ENCODE measurements at regions not wholly inside any gene's neighbourhood (a gene's known extent, or its start where the extent isn't known, plus 50 kb on each side); places are given as distances from the start of the nearest gene placed in this dataset.

DNA sequence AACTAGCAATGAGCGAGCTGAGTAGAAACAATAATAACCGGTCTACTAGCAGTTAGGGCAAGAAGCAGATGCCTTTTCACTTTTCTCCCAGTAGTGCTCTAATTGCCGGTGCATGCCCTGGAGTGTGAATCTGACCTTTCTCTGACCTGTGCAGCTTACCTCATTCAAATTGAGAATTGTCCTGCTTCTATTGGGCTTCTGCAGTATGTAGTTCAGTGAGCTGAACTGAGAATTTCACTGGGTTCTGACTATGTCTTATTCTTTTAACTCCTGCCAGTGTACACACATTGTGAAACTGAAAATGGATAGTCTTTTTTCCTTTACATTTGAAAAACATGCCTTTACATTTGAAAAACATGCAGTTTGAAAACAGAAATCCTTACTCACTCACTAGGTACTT is 157.9 kb upstream of the GRM3 start:
- DNase-seq (ENCODE audit: low read depth in 2 of 2) = no peak
- no peak overlapping the region for H3K9ac ChIP-seq (ENCODE audit: insufficient read depth, low read length)
- H2AFZ ChIP-seq (ENCODE audit: low read length) = no peak overlapping the region
- H3K4me2 ChIP-seq (ENCODE audit: extremely low read depth, insufficient read depth, low read length) = no peak overlapping the region
- H4K20me1 ChIP-seq (ENCODE audit: control insufficient read depth, extremely low read depth, insufficient read depth, low read length) = no peaks in the 10 kb centered on the region
- H3K4me1 ChIP-seq (ENCODE audit: control insufficient read depth, extremely low read depth, insufficient read depth, low read length) = no peaks in the 10 kb centered on the region
- no peaks in the 10 kb centered on the region for H3K36me3 ChIP-seq (ENCODE audit: control insufficient read depth, insufficient read depth, low read length)
- no peak overlapping the region for H3K27ac ChIP-seq (ENCODE audit: insufficient read depth, low read length)
- H3K27me3 ChIP-seq (ENCODE audit: control insufficient read depth, insufficient read depth, low read length) = no peaks in the 10 kb centered on the region
- H3K9me3 ChIP-seq (ENCODE audit: control insufficient read depth, insufficient read depth, low read depth, low read length) = no peaks in the 10 kb centered on the region
- H3K79me2 ChIP-seq (ENCODE audit: control insufficient read depth, insufficient read depth, low read length) = no peaks in the 10 kb centered on the region
- no peak overlapping the region for H3K4me3 ChIP-seq (replicated peaks in 1 of 4; ENCODE audit: control extremely low read depth in 1 of 4, insufficient read depth in 1 of 4, low read depth in 3 of 4, low read length in 4 of 4)
- no peak for TF ChIP-seq EZH2 (IDR thresholded peaks at IDR 0.05; ENCODE audit: low read length, missing control alignments)
- TF ChIP-seq, protein P1, sequence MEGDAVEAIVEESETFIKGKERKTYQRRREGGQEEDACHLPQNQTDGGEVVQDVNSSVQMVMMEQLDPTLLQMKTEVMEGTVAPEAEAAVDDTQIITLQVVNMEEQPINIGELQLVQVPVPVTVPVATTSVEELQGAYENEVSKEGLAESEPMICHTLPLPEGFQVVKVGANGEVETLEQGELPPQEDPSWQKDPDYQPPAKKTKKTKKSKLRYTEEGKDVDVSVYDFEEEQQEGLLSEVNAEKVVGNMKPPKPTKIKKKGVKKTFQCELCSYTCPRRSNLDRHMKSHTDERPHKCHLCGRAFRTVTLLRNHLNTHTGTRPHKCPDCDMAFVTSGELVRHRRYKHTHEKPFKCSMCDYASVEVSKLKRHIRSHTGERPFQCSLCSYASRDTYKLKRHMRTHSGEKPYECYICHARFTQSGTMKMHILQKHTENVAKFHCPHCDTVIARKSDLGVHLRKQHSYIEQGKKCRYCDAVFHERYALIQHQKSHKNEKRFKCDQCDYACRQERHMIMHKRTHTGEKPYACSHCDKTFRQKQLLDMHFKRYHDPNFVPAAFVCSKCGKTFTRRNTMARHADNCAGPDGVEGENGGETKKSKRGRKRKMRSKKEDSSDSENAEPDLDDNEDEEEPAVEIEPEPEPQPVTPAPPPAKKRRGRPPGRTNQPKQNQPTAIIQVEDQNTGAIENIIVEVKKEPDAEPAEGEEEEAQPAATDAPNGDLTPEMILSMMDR (conservative IDR thresholded peaks at IDR 0.05 in 1 of 2, IDR thresholded peaks at IDR 0.05 in 1 of 2; ENCODE audit: low read depth in 1 of 2, low read length in 2 of 2) = no peak

DNA sequence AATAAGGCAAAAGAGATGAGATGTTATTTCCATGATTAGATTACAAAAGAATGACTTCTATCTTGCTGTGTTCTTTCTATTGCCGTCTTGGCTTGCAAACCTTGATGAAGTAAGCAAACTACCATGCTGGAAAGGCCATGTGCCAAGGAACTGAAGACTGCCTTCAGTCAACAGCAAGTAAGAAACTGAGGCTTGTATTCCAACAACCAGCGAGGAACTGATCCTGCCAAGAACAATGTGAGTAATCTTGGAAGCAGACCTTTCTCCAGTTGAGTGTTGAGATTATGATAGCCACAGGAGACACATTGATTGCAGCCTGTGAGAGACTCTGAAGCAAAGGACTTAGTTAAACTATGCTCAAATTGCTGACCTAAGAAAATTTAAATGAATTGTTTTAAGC is 164.6 kb upstream of the GRM3 start:
- Histone ChIP-seq H3K4me3 (replicated peaks in 1 of 4; ENCODE audit: control extremely low read depth in 1 of 4, insufficient read depth in 1 of 4, low read depth in 3 of 4, low read length in 4 of 4) (no peak overlapping the region), H3K9ac (ENCODE audit: insufficient read depth, low read length) (no peak overlapping the region), H3K27ac (ENCODE audit: insufficient read depth, low read length) (no peak overlapping the region), H3K27me3 (ENCODE audit: control insufficient read depth, insufficient read depth, low read length) (no peaks in the 10 kb centered on the region), H3K4me2 (ENCODE audit: extremely low read depth, insufficient read depth, low read length) (no peak overlapping the region), H3K9me3 (ENCODE audit: control insufficient read depth, insufficient read depth, low read depth, low read length) (no peaks in the 10 kb centered on the region), H3K79me2 (ENCODE audit: control insufficient read depth, insufficient read depth, low read length) (no peaks in the 10 kb centered on the region), H4K20me1 (ENCODE audit: control insufficient read depth, extremely low read depth, insufficient read depth, low read length) (no peaks in the 10 kb centered on the region), H3K36me3 (ENCODE audit: control insufficient read depth, insufficient read depth, low read length) (no peaks in the 10 kb centered on the region), H3K4me1 (ENCODE audit: control insufficient read depth, extremely low read depth, insufficient read depth, low read length) (no peaks in the 10 kb centered on the region), H2AFZ (ENCODE audit: low read length) (no peak overlapping the region)
- no peak for DNase-seq (ENCODE audit: low read depth in 2 of 2)
- TF ChIP-seq, protein P1 (conservative IDR thresholded peaks at IDR 0.05 in 1 of 2, IDR thresholded peaks at IDR 0.05 in 1 of 2; ENCODE audit: low read depth in 1 of 2, low read length in 2 of 2) = no peak
- TF ChIP-seq EZH2 (IDR thresholded peaks at IDR 0.05; ENCODE audit: low read length, missing control alignments) = no peak

DNA sequence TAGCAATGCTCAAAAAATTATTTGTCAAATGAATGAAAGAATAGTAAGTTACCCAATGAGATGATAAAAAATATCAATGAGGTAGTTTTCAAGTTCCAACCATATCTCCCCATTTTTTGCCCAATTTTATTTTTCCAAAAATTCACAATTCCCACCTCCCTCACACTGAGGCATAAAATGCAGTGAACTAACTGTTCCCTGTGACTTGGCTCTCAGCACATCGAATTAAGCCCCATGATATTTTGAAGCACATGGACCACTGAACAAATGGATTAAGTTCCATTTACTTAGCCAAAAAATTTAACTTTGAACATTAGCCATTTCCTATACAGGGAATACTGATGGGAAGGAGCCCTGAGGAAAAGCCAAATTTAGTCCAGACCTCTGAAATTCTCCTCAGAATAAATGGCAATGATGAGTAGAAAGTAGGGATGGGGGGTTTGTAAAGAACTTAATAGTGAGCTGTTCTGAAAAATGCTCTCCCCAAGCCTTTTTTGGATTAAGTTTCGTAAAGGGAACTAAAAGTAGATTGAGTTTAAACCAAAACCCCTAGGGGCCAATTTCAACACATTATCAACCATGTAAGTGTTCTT is 166.3 kb upstream of the GRM3 start:
- H3K27me3 ChIP-seq (ENCODE audit: control insufficient read depth, insufficient read depth, low read length) = no peaks in the 10 kb centered on the region
- no peak overlapping the region for H3K4me3 ChIP-seq (replicated peaks in 1 of 4; ENCODE audit: control extremely low read depth in 1 of 4, insufficient read depth in 1 of 4, low read depth in 3 of 4, low read length in 4 of 4)
- H3K36me3 ChIP-seq (ENCODE audit: control insufficient read depth, insufficient read depth, low read length) = no peaks in the 10 kb centered on the region
- TF ChIP-seq EZH2 (IDR thresholded peaks at IDR 0.05; ENCODE audit: low read length, missing control alignments) = no peak
- TF ChIP-seq, protein P1 (conservative IDR thresholded peaks at IDR 0.05 in 1 of 2, IDR thresholded peaks at IDR 0.05 in 1 of 2; ENCODE audit: low read depth in 1 of 2, low read length in 2 of 2) = no peak
- no peak overlapping the region for H3K4me2 ChIP-seq (ENCODE audit: extremely low read depth, insufficient read depth, low read length)
- H3K27ac ChIP-seq (ENCODE audit: insufficient read depth, low read length) = no peak overlapping the region
- no peaks in the 10 kb centered on the region for H3K4me1 ChIP-seq (ENCODE audit: control insufficient read depth, extremely low read depth, insufficient read depth, low read length)
- H3K9ac ChIP-seq (ENCODE audit: insufficient read depth, low read length) = no peak overlapping the region
- no peak overlapping the region for H2AFZ ChIP-seq (ENCODE audit: low read length)
- no peaks in the 10 kb centered on the region for H3K79me2 ChIP-seq (ENCODE audit: control insufficient read depth, insufficient read depth, low read length)
- DNase-seq (ENCODE audit: low read depth in 2 of 2) = no peak
- H4K20me1 ChIP-seq (ENCODE audit: control insufficient read depth, extremely low read depth, insufficient read depth, low read length) = no peaks in the 10 kb centered on the region
- no peaks in the 10 kb centered on the region for H3K9me3 ChIP-seq (ENCODE audit: control insufficient read depth, insufficient read depth, low read depth, low read length)
